HEK293 (cell line): ENCODE measurements at regions not wholly inside any gene's neighbourhood (a gene's known extent, or its start where the extent isn't known, plus 50 kb on each side); places are given as distances from the start of the nearest gene placed in this dataset.

Experiments used
- CTCF ChIA-PET: fragments of 350-600 bp; formaldehyde crosslinking; extraction: SDS; loops from one replicate; lab custom pipeline; 2021; ENCODE audit warnings: antibody characterized with exemption; lab: Yijun Ruan, JAX
- POLR2A ChIA-PET: fragments of 300-600 bp; formaldehyde crosslinking; extraction: SDS; loops from one replicate; lab custom pipeline; 2020; ENCODE audit warnings: antibody characterized with exemption, inconsistent platforms; lab: Yijun Ruan, JAX
- H3K27ac ChIP-seq: fragments of 200-500 bp; sonication (Bioruptor generic); 2 replicates; pipeline ENCODE4 v1.5.1; 2014; ENCODE audit warnings: low read depth, low read length, control low read depth, inconsistent platforms; ENCODE audit errors: extremely low read depth
- H3K36me3 ChIP-seq, 2 experiments: fragments of 200-500 bp in 1 of 2; sonication (Bioruptor generic) in 1 of 2; 1 replicate in 1 of 2; 2 replicates in 1 of 2; pipeline ENCODE4 v1.5.1; 2014 to 2017; ENCODE audit warnings: inconsistent platforms in 2 of 2, low read length in 2 of 2; ENCODE audit not compliant: control insufficient read depth in 2 of 2, insufficient read depth in 1 of 2
- H3K4me1 ChIP-seq: fragments of 200-500 bp; sonication (Bioruptor generic); 2 replicates; pipeline ENCODE4 v1.5.1; 2014; ENCODE audit warnings: mild to moderate bottlenecking, low read length, inconsistent platforms; ENCODE audit not compliant: control insufficient read depth, insufficient read depth
- H3K4me3 ChIP-seq: 2 replicates; pipeline ENCODE4 v1.5.1; 2011; ENCODE audit warnings: low read depth, mild to moderate bottlenecking, control low read depth, low read length, moderate library complexity
- H3K9me3 ChIP-seq: fragments of 200-500 bp; sonication (Bioruptor generic); 2 replicates; pipeline ENCODE4 v1.5.1; 2014; ENCODE audit warnings: low read depth, low read length, inconsistent platforms; ENCODE audit not compliant: control insufficient read depth, insufficient read depth
- ATF2 ChIP-seq: fragments of 450-650 bp; formaldehyde crosslinking; IDR thresholded peaks from 2 replicates; pipeline ENCODE4 v1.5.1; 2016; ENCODE audit warnings: missing biosample characterization, missing genetic modification characterization, low read depth
- GFI1B ChIP-seq: fragments of 450-650 bp; formaldehyde crosslinking; IDR thresholded peaks from 2 replicates; pipeline ENCODE4 v1.5.1; 2016; ENCODE audit warnings: missing biosample characterization, missing genetic modification characterization
- GLIS1 ChIP-seq: fragments of 450-650 bp; formaldehyde crosslinking; IDR thresholded peaks from 2 replicates; pipeline ENCODE4 v1.5.1; 2016; ENCODE audit warnings: missing biosample characterization, missing genetic modification characterization
- HOXC10 ChIP-seq: sonication (generic); formaldehyde crosslinking; IDR thresholded peaks from 2 replicates; pipeline ENCODE4 v1.8.1; 2023; ENCODE audit warnings: mild to moderate bottlenecking, missing genetic modification reagents
- HOXD13 ChIP-seq: sonication (generic); formaldehyde crosslinking; IDR thresholded peaks from 2 replicates; pipeline ENCODE4 v1.8.0; 2022; ENCODE audit warnings: missing genetic modification reagents, borderline replicate concordance
- REPIN1 ChIP-seq: fragments of 450-650 bp; formaldehyde crosslinking; IDR thresholded peaks from 2 replicates; pipeline ENCODE4 v1.5.1; 2017; ENCODE audit warnings: missing biosample characterization, missing genetic modification characterization, low read depth
- SCRT1 ChIP-seq: fragments of 450-650 bp; formaldehyde crosslinking; IDR thresholded peaks from 2 replicates; pipeline ENCODE4 v1.5.1; 2016; ENCODE audit warnings: missing biosample characterization, missing genetic modification characterization, borderline replicate concordance
- TRIM28 ChIP-seq: IDR thresholded peaks from 2 replicates; pipeline ENCODE4 v1.6.1; 2011; ENCODE audit warnings: low read length, control low read depth, borderline replicate concordance
- ZBTB1 ChIP-seq: fragments of 450-650 bp; formaldehyde crosslinking; IDR thresholded peaks from 2 replicates; pipeline ENCODE4 v1.5.1; 2016; ENCODE audit warnings: missing biosample characterization, missing genetic modification characterization
- ZNF114 ChIP-seq: fragments of 450-650 bp; formaldehyde crosslinking; IDR thresholded peaks from 2 replicates; pipeline ENCODE4 v1.5.0; 2017; ENCODE audit warnings: missing biosample characterization, missing genetic modification characterization
- ZNF140 ChIP-seq: fragments of 450-650 bp; formaldehyde crosslinking; IDR thresholded peaks from 2 replicates; pipeline ENCODE4 v1.5.1; 2016; ENCODE audit warnings: missing biosample characterization, missing genetic modification characterization
- ZNF175 ChIP-seq: fragments of 450-650 bp; formaldehyde crosslinking; IDR thresholded peaks from 2 replicates; pipeline ENCODE4 v1.5.1; 2016; ENCODE audit warnings: missing biosample characterization, missing genetic modification characterization
- ZNF302 ChIP-seq: fragments of 450-650 bp; formaldehyde crosslinking; IDR thresholded peaks from 2 replicates; pipeline ENCODE4 v1.5.1; 2016; ENCODE audit warnings: missing biosample characterization, missing genetic modification characterization, low read depth
- ZNF335 ChIP-seq: fragments of 450-650 bp; formaldehyde crosslinking; conservative IDR thresholded peaks from 2 replicates; pipeline ENCODE4 v1.5.1; 2016; ENCODE audit warnings: missing biosample characterization, missing genetic modification characterization
- ZNF37A ChIP-seq: fragments of 450-650 bp; IDR thresholded peaks from 2 replicates; pipeline ENCODE4 v1.5.1; 2018; ENCODE audit warnings: missing biosample characterization, missing genetic modification characterization
- ZNF433 ChIP-seq: fragments of 450-650 bp; formaldehyde crosslinking; IDR thresholded peaks from 2 replicates; pipeline ENCODE4 v1.5.1; 2016; ENCODE audit warnings: missing biosample characterization, missing genetic modification characterization, low read depth
- ZNF596 ChIP-seq: fragments of 450-650 bp; IDR thresholded peaks from 2 replicates; pipeline ENCODE4 v1.5.0; 2018; ENCODE audit warnings: missing biosample characterization, mild to moderate bottlenecking, missing genetic modification characterization, moderate library complexity
- ZNF654 ChIP-seq: fragments of 450-650 bp; formaldehyde crosslinking; IDR thresholded peaks from 2 replicates; pipeline ENCODE4 v1.5.1; 2016; ENCODE audit warnings: low read depth, missing biosample characterization, missing genetic modification characterization
- ZNF692 ChIP-seq: fragments of 450-650 bp; formaldehyde crosslinking; IDR thresholded peaks from 2 replicates; pipeline ENCODE4 v1.5.1; 2016; ENCODE audit warnings: missing biosample characterization, missing genetic modification characterization
- ZNF704 ChIP-seq: fragments of 450-650 bp; formaldehyde crosslinking; IDR thresholded peaks from 2 replicates; pipeline ENCODE4 v1.5.1; 2016; ENCODE audit warnings: missing biosample characterization, missing genetic modification characterization
- ZNF768 ChIP-seq: fragments of 450-650 bp; formaldehyde crosslinking; IDR thresholded peaks from 2 replicates; pipeline ENCODE4 v1.5.1; 2018; ENCODE audit warnings: missing biosample characterization, mild to moderate bottlenecking, missing genetic modification characterization
- TF ChIP-seq, protein P1 (sequence below): fragments of 450-650 bp; formaldehyde crosslinking; IDR thresholded peaks from 2 replicates; pipeline ENCODE4 v1.5.1; 2016; ENCODE audit warnings: missing biosample characterization, missing genetic modification characterization
- TF ChIP-seq, protein P2 (sequence below): fragments of 450-650 bp; formaldehyde crosslinking; IDR thresholded peaks from 2 replicates; pipeline ENCODE4 v1.5.1; 2016; ENCODE audit warnings: missing biosample characterization, missing genetic modification characterization

GRCh38 chr5:81908771-81909170, 63.1 kb upstream of the ATG10 start:
- Histone ChIP-seq H3K4me1 (peaks cover 11% of the 10 kb centered on the region), H3K36me3 (no peaks in the 10 kb centered on the region), H3K9me3 (no peaks in the 10 kb centered on the region), H3K27ac (no peak overlapping the region), H3K4me3 (no peak overlapping the region)
- POLR2A ChIA-PET, result no interaction called here
- CTCF ChIA-PET, result no interaction called here
- TF ChIP-seq HOXD13 (CRISPR knock-in tag) (no peak), SCRT1 (no peak), REPIN1 (tag by site-specific recombination) (no peak), TRIM28 (no peak), ZNF768 (tag by site-specific recombination) (no peak), ZNF37A (tag by site-specific recombination) (no peak), HOXC10 (CRISPR knock-in tag) (no peak), ZBTB1 (tag by site-specific recombination) (no peak), GFI1B (no peak), ZNF692 (tag by site-specific recombination) (0 out of 2 replicates have a peak, but pooled peaks have one; percentile 10), ZNF654 (tag by site-specific recombination) (no peak), ZNF140 (tag by site-specific recombination) (no peak), ATF2 (no peak), ZNF302 (tag by site-specific recombination) (no peak), ZNF335 (tag by site-specific recombination) (0 out of 2 replicates have a peak, but pooled peaks have one; percentile 32), ZNF704 (tag by site-specific recombination) (no peak), ZNF114 (tag by site-specific recombination) (no peak), GLIS1 (tag by site-specific recombination) (peak; percentile 58), ZNF596 (tag by site-specific recombination) (no peak), ZNF433 (no peak), ZNF175 (tag by site-specific recombination) (no peak)
- TF ChIP-seq, protein P1, sequence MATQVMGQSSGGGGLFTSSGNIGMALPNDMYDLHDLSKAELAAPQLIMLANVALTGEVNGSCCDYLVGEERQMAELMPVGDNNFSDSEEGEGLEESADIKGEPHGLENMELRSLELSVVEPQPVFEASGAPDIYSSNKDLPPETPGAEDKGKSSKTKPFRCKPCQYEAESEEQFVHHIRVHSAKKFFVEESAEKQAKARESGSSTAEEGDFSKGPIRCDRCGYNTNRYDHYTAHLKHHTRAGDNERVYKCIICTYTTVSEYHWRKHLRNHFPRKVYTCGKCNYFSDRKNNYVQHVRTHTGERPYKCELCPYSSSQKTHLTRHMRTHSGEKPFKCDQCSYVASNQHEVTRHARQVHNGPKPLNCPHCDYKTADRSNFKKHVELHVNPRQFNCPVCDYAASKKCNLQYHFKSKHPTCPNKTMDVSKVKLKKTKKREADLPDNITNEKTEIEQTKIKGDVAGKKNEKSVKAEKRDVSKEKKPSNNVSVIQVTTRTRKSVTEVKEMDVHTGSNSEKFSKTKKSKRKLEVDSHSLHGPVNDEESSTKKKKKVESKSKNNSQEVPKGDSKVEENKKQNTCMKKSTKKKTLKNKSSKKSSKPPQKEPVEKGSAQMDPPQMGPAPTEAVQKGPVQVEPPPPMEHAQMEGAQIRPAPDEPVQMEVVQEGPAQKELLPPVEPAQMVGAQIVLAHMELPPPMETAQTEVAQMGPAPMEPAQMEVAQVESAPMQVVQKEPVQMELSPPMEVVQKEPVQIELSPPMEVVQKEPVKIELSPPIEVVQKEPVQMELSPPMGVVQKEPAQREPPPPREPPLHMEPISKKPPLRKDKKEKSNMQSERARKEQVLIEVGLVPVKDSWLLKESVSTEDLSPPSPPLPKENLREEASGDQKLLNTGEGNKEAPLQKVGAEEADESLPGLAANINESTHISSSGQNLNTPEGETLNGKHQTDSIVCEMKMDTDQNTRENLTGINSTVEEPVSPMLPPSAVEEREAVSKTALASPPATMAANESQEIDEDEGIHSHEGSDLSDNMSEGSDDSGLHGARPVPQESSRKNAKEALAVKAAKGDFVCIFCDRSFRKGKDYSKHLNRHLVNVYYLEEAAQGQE (tag by site-specific recombination), result no peak
- TF ChIP-seq, protein P2, sequence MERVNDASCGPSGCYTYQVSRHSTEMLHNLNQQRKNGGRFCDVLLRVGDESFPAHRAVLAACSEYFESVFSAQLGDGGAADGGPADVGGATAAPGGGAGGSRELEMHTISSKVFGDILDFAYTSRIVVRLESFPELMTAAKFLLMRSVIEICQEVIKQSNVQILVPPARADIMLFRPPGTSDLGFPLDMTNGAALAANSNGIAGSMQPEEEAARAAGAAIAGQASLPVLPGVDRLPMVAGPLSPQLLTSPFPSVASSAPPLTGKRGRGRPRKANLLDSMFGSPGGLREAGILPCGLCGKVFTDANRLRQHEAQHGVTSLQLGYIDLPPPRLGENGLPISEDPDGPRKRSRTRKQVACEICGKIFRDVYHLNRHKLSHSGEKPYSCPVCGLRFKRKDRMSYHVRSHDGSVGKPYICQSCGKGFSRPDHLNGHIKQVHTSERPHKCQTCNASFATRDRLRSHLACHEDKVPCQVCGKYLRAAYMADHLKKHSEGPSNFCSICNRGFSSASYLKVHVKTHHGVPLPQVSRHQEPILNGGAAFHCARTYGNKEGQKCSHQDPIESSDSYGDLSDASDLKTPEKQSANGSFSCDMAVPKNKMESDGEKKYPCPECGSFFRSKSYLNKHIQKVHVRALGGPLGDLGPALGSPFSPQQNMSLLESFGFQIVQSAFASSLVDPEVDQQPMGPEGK (tag by site-specific recombination), result no peak
